H7 (cell line): ENCODE measurements at regions not wholly inside any gene's neighbourhood (a gene's known extent, or its start where the extent isn't known, plus 50 kb on each side); places are given as distances from the start of the nearest gene placed in this dataset.
"Not testable (repeated sequence)": the region's sequence is repeated elsewhere in the genome, so short reads cannot be mapped to it uniquely, and the experiment has no call there.

Experiments used
- DNase-seq: peaks from one replicate; pipeline ENCODE4 v3.0.0; 2012
- H3K27me3 ChIP-seq: 2 replicates; pipeline ENCODE4 v1.6.0; 2011; ENCODE audit warnings: mild to moderate bottlenecking, low read length; ENCODE audit not compliant: control insufficient read depth, insufficient read depth
- H3K36me3 ChIP-seq: replicated peaks from 2 replicates; pipeline ENCODE4 v1.5.1; 2011; ENCODE audit warnings: low read length; ENCODE audit not compliant: control insufficient read depth, insufficient read depth
- H3K4me3 ChIP-seq: 2 replicates; pipeline ENCODE4 v1.5.1; 2011; ENCODE audit warnings: low read depth, mild to moderate bottlenecking, control low read depth, low read length, moderate library complexity; ENCODE audit not compliant: insufficient read depth

- not testable (repeated sequence) for H3K4me3 ChIP-seq, DNase-seq, H3K36me3 ChIP-seq, H3K27me3 ChIP-seq
These were observed 183.7 kb upstream of the AKAP13 start for GRCh38 chr15:85196697-85197096.

DNA sequence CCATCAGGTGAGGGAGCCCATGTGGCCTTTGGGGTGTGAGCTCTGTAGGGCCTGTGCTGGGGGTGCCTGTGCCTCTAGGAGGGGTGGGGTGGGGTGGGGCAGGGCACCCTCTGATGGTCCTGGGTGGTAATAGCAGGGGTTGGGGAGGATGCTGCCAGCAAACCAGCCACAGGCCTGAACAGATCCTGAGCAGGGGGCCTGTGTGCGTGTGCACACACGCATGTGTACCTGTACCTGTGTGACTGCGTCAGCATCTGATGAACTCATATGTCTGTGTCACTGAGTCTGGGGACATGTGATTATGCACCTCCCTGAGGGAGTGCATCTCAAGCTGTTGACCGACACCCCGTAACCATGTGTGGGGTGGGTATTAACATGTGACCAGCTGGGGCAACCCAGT is 182.8 kb upstream of the AKAP13 start:
- H3K36me3 ChIP-seq, DNase-seq, H3K4me3 ChIP-seq, H3K27me3 ChIP-seq: not testable (repeated sequence)

GRCh38 chr15:85198432-85198831 is 182.0 kb upstream of the AKAP13 start:
- not testable (repeated sequence) for DNase-seq, H3K4me3 ChIP-seq, H3K27me3 ChIP-seq, H3K36me3 ChIP-seq

DNA sequence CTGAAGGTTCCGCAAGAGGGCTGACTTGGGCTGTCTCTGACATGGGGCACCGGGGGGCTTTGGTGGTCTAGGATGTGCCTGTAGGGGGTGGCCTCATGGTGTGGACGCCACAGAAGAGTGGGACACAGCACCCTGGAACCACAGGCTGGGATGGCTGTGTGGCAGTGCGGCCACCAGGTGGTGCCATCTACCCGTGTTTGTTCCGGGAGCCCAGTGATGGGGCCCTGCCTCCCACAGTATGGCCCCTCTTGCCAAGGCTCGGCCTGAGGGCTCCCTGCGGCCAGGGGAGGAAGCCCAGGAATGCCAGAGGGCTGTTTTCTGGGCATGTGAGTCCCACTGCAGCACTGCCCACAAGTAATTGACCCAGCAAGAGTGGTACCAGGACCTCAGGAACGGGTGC is 180.2 kb upstream of the AKAP13 start:
- not testable (repeated sequence) for H3K4me3 ChIP-seq, H3K27me3 ChIP-seq, DNase-seq, H3K36me3 ChIP-seq

DNA sequence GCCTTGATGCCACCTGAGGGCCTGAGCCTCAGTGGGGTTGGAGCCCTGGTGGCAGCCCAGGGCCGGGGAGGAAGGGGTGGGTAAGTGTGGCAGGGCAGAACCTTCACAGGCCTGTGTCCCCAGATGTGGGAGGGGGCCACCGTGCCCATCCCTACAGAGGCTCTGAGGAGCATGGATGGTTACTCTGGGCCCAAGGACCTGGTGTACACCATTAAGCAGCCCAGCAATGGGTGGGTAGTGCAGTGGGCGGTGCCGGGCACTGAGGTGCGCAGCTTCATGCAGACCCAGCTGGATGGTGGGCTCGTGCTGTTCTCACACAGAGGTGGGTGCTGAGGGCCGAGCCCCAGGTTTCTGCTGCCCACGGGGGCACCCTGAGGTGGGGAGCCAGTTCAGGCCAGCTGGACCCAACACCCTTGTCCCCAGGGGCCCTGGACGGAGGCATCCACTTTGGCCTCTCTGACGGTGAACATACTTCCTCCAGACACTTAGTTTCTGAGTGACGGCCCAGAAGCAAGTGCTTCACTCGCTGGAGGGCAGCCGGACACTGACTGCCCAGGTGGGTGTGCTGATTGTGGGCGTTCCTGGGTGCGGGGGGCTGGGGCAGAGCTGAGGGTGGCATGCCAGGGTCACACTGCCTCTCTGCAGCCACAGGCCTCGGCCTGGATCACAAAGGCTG is 179.1 kb upstream of the AKAP13 start:
- not testable (repeated sequence) for H3K4me3 ChIP-seq, H3K27me3 ChIP-seq, H3K36me3 ChIP-seq, DNase-seq

- not testable (repeated sequence) for H3K27me3 ChIP-seq, H3K4me3 ChIP-seq, H3K36me3 ChIP-seq, DNase-seq
These were observed 175.9 kb upstream of the AKAP13 start for GRCh38 chr15:85204481-85204880.

DNA sequence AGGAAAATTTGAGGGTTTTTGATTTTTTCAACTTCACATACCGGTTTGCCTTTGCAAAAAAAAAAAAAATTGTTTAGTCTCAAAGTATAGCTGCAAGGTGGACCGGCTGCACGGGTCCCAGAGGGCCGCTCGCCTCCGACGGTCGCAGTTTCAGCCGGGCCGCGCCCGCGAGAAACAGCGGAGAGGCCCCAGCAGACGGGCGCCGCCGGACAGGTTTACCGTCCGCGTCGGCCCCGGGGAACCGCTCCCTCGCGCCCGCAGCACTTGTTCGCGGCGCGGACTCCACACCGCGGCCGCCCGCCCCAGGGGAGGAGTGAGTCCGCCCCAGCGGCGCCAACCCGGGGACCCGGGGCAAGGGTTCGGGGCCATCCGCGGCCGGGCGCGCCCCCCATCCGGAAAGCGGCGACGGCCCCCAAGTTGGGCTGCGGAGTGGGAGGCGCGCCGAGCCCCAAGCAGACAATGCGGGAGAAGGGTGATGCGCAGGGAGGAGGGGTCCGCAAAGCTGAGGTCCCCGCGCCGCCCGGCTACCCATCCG is 146.5 kb upstream of the AKAP13 start:
- H3K4me3 ChIP-seq: peak overlapping the region; percentile 31
- H3K36me3 ChIP-seq, DNase-seq, H3K27me3 ChIP-seq: not testable (repeated sequence)

DNA sequence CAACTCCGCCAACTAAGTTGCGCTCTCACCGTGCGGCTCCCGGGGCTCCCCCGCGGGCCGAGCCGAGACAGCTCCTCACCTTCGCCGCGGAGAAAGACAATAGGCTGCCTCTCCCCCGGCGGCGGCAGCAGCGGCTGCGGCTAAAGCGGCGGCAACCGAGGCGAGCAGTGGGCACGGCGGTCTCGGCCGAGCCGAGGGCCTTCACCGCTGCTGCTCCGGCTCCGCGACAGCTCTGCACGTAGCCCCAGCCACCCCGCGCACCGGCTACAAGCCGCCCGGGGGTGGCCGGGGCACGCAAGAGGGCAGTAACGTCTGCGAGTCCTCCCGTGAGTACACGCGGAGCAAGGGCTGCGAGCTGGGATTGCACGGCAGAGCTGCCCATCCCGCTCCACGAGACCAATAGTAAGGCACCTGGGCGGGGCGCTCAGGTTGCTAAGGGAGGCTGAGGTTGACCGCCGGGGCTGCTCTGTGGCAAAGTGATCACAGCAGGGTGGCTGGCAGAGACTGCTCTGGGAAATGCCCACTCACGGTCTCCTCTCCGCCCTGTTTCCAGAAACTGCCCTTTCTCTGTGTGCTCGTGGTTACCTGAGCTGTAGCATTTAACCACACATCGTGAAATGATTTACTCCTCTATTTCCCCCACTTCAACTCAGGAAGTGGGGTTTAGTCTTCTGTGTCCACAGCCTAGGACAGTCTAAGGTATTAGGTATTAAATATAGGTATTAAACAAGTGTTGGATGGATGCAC is 145.8 kb upstream of the AKAP13 start:
- H3K4me3 ChIP-seq: peak overlapping the region; percentile 16; the same call in 1 of the 2 replicates
- DNase-seq, H3K36me3 ChIP-seq: not testable (repeated sequence)

GRCh38 chr15:85244056-85244455 is 136.3 kb upstream of the AKAP13 start:
- not testable (repeated sequence) for DNase-seq, H3K36me3 ChIP-seq, H3K4me3 ChIP-seq, H3K27me3 ChIP-seq

More for the DNA sequence above, 145.8 kb upstream of the AKAP13 start:
- not testable (repeated sequence) for H3K27me3 ChIP-seq

DNA sequence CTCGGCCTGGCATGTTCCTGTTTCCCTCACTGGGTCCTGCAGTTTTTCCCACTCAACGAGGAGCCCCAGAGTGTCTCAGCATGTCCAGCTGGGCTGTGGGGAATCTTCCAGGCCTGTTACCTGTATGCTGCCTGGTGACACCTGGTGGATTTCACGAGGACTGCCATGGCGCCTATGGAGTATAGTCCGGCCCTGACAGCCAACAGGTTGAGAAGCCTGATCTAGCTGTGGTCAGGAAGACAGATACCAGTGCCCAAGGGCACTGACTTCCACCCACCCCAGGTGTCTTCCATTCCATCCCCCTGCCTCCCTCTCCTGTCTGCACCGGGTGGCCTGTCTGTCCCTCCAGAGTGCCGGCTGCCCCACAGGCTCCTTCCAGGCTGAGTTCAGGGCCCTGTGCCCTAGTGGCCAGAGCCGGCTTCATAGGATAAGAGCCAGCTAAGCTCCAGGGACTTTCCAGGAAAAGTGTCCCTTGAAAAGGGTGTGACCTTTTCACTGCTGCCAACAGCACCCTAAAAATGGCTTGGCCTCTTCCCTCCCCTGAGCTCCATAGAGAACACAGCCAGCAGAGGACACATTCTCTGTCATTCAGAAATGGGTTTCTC is 129.4 kb upstream of the AKAP13 start:
- H3K27me3 ChIP-seq, H3K4me3 ChIP-seq, DNase-seq, H3K36me3 ChIP-seq: not testable (repeated sequence)

GRCh38 chr15:85253196-85253915 is 127.0 kb upstream of the AKAP13 start:
- H3K4me3 ChIP-seq, DNase-seq, H3K27me3 ChIP-seq, H3K36me3 ChIP-seq: not testable (repeated sequence)

- not testable (repeated sequence) for H3K4me3 ChIP-seq, DNase-seq, H3K27me3 ChIP-seq, H3K36me3 ChIP-seq
These were observed 125.4 kb upstream of the AKAP13 start for GRCh38 chr15:85254961-85255360.

GRCh38 chr15:85255502-85255901 is 124.9 kb upstream of the AKAP13 start:
- not testable (repeated sequence) for DNase-seq, H3K36me3 ChIP-seq, H3K27me3 ChIP-seq, H3K4me3 ChIP-seq
